RPMI8226 (cell line): ENCODE measurements at regions not wholly inside any gene's neighbourhood (a gene's known extent, or its start where the extent isn't known, plus 50 kb on each side); places are given as distances from the start of the nearest gene placed in this dataset.
"Not testable (repeated sequence)": the region's sequence is repeated elsewhere in the genome, so short reads cannot be mapped to it uniquely, and the experiment has no call there.

Source experiments
- DNase-seq: peaks from one replicate; pipeline ENCODE4 v3.0.0-alpha.2; 2015

GRCh38 chr1:47577303-47578025 is 139.6 kb downstream of the FOXD2 start:
- no peak for DNase-seq

- no peak for DNase-seq
Observed at GRCh38 chr1:47578026-47578720, 140.3 kb downstream of the FOXD2 start.

DNA sequence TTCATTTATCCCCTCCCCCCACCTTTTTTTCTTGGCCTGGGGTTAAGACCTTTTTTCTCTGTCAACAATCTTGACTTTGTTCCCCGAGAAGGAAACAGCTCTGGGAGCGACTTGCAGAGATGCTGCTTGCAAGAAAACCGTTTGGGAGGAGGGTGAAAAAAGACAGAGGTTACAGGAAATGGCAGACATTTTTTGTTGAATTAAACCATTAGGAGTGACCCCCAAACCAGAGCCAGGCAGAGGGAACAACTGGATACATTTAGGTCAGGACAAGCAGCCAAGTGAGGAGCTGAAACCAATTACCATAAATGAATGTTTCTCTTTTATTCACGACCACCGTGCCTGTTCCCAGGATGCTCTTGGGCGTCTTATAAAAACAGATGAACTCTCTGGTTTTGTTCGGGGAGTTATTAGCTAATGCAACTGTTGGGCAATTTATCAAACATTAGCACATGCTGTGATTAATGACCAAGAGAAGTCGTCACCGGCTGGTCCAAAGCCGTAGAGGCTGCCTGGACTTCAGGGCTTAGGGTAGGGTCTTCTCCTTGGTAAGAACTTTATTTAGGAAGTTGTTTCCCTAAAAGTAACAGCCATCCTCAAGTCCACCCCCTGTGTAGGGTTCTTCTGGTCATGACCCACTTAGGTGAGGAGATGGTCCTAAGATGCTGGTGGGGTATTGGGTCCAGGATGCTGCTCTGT is 141.0 kb downstream of the FOXD2 start:
- no peak for DNase-seq

GRCh38 chr1:47579809-47580208 is 142.0 kb downstream of the FOXD2 start:
- DNase-seq = no peak

- DNase-seq = no peak
Observed at GRCh38 chr1:47580451-47580995, 142.7 kb downstream of the FOXD2 start.

GRCh38 chr1:47582891-47583608 is 145.2 kb downstream of the FOXD2 start:
- DNase-seq = no peak

DNA sequence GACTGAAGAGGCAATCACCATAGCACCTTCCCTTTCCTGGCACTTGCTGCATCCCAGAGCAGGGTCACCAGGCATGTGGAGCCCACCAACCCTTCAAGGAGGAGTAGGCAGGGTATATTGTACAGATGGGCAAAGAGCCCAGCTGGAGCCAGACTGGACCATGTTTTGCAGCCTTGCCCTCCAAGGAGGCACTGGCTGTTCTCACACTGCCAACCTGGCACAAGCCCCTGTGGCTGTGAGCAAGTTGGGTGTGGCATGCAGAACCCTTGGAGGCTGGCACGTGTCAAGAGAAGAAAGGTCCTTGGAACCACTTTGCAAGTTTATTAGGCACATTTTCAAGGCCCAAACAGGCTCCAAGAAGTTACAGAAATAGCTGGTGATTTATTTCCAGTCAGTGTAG is 146.4 kb downstream of the FOXD2 start:
- no peak for DNase-seq

DNA sequence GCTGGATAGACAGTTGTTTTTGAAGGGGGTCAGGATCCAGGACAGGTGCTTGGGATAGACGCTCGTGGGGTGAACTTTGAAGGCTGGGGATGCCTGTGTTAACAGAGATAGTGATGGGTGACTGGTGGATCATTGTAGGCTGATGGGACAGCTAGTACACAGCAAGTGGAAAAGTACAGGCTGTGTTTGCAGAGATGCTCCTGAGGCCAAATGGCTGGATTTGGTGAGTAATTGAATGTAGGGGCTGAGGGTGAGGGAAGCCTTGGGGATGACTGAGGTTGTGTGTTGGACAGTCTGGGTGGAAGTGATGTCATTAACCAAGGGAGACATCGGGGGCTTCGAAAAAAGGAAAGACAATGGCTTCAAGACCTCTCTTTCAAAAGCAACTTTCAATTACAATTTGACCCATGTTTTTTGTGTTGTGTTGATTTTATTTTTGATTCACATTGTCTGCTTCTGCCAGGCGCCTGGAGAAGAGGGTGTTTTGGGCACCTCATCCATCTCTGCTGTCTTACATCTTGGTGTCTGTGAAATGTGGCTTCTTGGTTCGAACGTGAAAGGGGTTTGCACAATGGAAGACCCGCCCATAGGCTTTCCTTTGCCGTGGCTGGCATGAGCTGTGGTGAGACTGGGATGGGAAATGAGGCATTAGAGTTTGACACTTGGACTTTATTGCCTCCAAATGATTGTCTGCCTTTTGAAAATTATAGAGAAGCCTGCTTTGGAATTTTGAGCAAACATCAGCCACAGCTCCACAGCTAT is 147.5 kb downstream of the FOXD2 start:
- no peak for DNase-seq

GRCh38 chr1:47587891-47588582 is 150.2 kb downstream of the FOXD2 start:
- no peak for DNase-seq

DNA sequence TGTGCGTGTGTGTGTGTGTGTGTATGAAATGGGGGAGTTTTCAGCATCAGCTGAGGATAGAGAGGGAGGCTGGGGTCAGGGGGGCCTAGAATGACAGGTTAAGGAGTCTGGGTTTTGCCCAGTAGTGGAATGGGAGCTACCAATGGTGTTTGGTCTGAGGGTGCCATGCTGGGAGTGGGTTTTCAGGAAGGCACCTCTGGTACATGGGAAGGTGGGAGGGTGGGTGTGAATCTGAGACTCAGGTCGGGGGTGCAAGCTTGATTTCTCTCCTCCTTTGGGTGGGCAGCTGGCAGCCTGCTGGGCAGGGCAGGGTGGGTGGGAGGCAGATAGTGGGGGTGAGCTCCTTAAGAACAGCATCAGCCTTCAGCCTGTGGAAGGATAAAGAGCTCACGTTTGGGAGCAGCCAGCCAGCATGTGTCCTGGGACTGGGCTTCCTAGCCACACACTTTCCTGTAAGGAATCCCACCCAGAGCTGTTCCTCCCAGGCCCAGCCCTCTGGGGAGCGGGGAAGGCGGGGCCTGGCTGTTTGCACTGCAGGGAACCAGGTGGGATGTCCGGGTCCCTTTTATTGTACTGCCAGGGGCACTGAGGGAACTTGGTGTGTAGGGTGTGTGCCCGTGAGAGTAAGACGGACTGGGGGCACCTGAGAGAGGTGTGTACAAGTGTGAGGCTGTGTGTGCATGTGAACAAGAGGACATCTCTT is 152.8 kb downstream of the FOXD2 start:
- DNase-seq = no peak

- no peak for DNase-seq
Observed at GRCh38 chr1:47591801-47592200, 154.0 kb downstream of the FOXD2 start.

DNA sequence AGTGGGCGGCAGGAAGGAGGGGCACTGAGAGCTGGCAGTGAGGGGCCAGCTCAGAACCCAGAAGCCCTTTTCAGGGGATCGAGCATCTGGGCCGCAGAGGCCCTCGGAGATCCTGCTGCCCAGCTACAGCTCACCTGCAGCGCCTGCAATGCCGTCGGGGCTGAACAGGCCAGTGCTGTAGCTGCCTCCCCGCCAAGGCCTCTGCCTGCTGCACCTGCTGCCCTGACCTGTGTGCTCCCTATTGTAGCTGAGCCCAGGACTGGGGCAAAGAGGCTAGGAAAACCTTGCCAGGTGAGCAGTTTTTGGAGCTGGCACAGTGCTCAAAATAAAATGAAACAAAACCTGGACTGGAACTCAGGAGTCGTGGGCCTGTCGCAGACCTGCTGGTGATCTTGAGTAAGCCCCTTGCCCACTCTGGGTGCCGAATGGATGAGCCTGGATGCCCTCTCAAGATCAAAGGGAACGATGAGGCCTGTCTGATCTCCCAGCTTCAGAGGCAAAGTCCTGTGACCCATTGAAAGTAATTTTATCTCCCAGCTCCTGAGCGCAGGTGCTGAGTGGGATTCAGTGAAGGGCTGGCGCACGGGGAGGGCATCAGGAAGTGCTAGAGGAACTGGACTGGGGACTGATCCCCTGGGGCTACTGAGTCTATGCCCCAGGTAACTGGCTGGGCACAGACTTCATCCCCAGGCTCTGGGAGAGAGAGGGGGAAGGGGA is 154.6 kb downstream of the FOXD2 start:
- no peak for DNase-seq

- DNase-seq = no peak
Observed at GRCh38 chr1:47593013-47593568, 155.2 kb downstream of the FOXD2 start.

DNA sequence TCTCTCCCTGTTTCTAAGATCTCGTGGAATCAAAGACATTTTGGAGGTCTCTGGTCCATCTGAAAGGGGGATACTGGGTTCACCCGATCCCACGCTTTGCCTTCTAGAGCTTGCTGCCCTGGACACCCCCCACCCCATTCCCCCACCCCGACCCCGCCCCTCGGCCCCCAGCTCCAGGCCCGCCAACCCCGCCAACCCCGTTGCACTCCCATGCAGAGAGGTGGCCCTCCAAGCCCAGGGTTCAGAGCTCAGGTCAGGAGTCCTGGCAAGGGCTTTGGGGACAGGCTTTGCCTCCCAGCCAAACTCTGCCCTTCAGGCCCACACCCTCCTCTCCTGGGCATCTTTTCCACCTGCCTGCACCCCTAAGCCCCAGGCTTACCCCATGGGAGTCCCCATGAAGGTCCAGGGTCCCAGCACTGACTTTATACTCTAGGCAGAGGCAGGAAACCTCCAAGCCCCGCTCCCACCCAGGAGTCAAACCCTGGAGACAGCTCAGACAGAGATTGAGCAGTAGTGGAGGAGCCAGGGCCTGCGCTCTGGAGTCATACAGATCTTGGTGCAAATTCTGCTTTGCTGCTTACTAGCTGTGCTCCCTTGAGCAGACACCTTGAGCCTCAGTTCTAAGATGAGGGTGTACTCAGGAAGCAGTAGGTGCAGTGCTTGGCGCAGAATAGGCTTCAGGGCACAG is 155.9 kb downstream of the FOXD2 start:
- no peak for DNase-seq

DNA sequence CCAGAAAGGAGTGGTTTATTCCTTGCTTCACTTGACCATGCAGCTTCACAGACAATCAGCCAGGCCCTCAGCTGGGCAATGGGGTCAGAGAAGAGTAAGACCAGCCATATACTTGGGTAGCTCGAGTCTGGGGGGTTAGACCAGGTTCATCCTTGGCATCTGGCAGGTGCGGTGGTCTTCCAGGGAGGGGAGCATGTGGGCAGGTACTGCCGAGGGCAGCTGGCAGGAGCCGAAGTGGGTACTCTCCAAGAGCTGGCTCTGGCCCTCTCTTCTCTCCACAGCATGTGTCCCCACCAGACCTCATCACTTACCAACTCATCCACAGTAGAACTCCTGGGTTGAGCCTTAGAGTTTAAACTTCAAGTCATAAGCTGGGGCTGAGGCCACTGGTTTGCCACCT is 156.8 kb downstream of the FOXD2 start:
- DNase-seq = no peak

DNA sequence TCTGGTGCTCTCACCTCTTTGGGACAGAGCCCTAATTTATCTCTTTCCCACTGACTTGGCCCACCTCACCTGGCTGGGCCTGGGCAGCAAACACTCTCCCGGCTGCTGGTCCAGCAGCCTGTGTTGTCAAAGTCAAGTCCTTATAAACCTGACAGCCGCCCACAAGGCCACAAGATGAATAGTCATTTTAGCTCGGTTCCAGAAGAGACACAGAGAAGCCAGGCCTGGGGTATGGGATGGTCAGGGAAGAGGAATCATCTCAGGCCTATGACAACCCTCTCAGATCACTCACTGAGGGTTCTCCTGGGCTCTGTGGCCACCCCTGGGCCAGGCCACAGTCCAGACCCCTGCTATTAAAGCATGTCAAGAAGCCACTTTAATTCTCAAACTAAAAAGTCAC is 158.5 kb downstream of the FOXD2 start:
- no peak for DNase-seq

DNA sequence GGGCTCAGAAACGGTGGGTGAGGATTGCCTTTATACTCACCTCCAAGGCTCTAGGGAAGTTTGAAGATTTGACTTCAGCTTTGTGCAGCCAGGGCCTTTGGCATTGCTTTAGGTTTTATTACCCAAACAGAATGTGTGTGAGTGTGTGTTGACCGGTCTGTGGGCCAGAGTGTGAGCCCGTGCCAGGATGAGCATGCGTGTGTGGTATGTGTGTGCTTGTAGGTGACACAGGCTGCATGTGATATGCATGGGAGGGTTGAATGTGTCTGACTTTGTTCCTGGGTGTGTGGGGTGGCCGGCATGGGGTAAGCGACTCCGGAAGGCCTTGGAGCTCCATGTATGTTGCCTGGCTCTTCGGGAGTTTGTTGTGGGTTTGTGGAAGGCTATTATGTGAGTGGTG is 160.5 kb downstream of the FOXD2 start:
- no peak for DNase-seq

GRCh38 chr1:47599777-47600176 is 161.9 kb downstream of the FOXD2 start:
- no peak for DNase-seq

DNA sequence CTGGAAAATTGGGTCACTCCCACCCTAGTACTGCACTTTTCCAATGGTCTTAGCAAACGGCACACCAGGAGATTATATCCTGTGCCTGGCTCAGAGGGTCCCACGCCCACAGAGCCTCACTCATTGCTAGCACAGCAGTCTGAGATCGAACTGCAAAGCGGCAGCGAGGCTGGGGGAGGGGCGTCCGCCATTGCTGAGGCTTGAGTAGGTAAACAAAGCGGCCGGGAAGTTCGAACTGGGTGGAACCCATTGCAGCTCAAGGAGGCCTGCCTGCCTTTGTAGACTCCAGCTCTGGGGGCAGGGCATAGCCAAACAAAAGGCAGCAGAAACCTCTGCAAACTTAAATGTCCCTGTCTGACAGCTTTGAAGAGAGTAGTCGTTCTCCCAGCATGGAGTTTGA is 164.6 kb downstream of the FOXD2 start:
- not testable (repeated sequence) for DNase-seq
